Activated CD4-positive, alpha-beta T cell treated with anti-CD3 and anti-CD28 coated beads, Interleukin-2, amount 10 ng/mL, durations not matched to agents 24 days and 14 days (primary cell): ENCODE measurements at regions not wholly inside any gene's neighbourhood (a gene's known extent, or its start where the extent isn't known, plus 50 kb on each side); places are given as distances from the start of the nearest gene placed in this dataset.

ENCODE experiments used
- DNase-seq: peaks from one replicate; pipeline ENCODE4 v3.0.0; 2022
- H3K27ac Mint-ChIP-seq: one replicate; pipeline ENCODE4 v1.8.0; 2022; ENCODE audit warnings: mild to moderate bottlenecking, mixed read lengths
- H3K27me3 Mint-ChIP-seq: one replicate; pipeline ENCODE4 v1.8.0; 2022; ENCODE audit warnings: mixed read lengths
- H3K36me3 Mint-ChIP-seq: one replicate; pipeline ENCODE4 v1.8.0; 2022; ENCODE audit warnings: low read depth, mild to moderate bottlenecking, mixed read lengths
- H3K4me1 Mint-ChIP-seq: one replicate; pipeline ENCODE4 v1.8.0; 2021; ENCODE audit warnings: mixed read lengths
- H3K4me3 Mint-ChIP-seq: one replicate; pipeline ENCODE4 v1.8.0; 2022; ENCODE audit warnings: mild to moderate bottlenecking, moderate library complexity, mixed read lengths
- H3K9me3 Mint-ChIP-seq: one replicate; pipeline ENCODE4 v1.8.0; 2021; ENCODE audit warnings: mixed read lengths
- intact Hi-C: fragments of 100-400 bp; cut with micrococcal nuclease; formaldehyde crosslinking; loops from one replicate; pipeline ENCODE4 v1.15.1; 2023

DNA sequence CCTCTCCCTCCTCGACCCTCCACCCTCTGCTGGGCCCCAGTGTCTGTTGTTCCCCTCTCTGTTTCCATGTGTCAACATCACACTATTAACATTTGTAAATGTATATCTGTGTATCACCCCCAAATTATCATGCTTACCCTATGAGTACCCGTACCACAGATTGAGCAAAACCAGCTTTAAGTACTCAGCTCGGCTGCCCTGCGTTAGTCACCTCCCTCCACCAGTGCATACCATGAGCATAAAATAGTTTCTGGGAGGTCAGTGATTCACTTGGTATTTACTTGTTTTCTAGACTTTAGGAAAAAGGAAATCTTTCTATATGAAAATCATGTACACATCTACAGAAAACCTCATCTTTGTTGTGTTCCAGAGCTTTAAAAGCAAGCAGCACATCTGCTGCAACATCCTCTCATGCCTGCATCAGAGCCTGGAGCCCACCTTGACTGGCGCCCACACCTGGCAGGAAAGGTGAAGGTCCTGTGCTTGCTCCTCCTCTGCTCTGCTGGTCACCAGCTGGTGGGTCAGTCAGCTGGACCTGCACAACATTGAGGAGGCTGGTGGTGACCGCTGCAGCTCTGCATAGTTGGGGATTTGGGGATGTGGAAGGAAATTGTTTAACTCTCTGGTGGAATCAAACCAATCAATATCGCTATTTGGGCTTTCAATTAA lies 214.4 kb upstream of the KLF3 start:
- Mint-ChIP-seq H3K27me3 (peaks cover 4% of the 10 kb centered on the region), H3K27ac (no peak overlapping the region), H3K4me3 (no peak overlapping the region), H3K36me3 (peaks cover 4% of the 10 kb centered on the region), H3K9me3 (peaks cover 14% of the 10 kb centered on the region), H3K4me1 (peaks cover 18% of the 10 kb centered on the region)
- intact Hi-C loops: no loop called here
- DNase-seq: no peak

DNA sequence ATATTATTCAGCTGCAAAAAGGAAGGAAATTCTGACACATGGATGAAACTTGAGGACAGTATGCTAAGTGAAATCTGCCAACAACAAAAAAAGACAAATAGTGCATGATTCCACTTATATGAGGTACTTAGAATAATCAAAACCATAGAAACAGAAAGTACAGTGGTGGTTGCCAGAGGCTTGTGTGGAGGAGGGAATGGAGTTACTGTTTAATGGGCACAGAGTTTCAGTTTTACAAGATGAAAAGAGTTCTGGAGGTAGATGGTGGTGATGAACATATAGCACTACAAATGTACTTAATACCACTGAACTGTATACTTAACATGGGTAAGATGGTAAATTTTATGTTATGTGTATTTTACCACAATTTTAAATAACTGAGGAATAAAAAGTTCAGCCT lies 212.0 kb upstream of the KLF3 start:
- DNase-seq: no peak
- Mint-ChIP-seq H3K4me1 (peaks cover 32% of the 10 kb centered on the region), H3K27ac (no peak overlapping the region), H3K27me3 (peaks cover 5% of the 10 kb centered on the region), H3K9me3 (peaks cover 14% of the 10 kb centered on the region), H3K4me3 (no peak overlapping the region), H3K36me3 (peaks cover 4% of the 10 kb centered on the region)
- intact Hi-C loops: loop anchor here (1.0 kb wide), 1 partner anchor 72 kb away; no protein-coding TSS in a partner anchor

DNA sequence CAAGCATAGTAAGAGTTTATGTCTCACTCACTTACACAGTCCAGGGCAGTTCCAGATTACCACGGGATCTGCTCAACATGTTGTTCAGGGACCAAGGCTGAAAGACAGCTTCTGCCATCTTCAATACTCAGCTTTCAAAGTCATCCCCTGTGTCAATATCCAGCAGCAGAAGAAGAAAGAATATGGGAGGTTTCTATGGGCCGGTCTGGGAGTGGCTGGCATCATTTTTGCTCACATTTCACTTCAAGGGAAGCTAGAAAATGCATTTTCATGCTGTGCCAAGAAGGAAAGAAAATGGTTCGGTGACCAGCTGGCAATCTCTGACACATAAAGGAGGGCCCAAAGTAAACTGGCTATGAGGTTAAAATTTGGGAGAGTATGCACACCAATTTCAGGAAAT lies 211.5 kb upstream of the KLF3 start:
- Mint-ChIP-seq H3K4me1 (peaks cover 32% of the 10 kb centered on the region), H3K4me3 (no peak overlapping the region)
- intact Hi-C loops: loop anchor here (1.0 kb wide), 1 partner anchor 72 kb away; no protein-coding TSS in a partner anchor

DNA sequence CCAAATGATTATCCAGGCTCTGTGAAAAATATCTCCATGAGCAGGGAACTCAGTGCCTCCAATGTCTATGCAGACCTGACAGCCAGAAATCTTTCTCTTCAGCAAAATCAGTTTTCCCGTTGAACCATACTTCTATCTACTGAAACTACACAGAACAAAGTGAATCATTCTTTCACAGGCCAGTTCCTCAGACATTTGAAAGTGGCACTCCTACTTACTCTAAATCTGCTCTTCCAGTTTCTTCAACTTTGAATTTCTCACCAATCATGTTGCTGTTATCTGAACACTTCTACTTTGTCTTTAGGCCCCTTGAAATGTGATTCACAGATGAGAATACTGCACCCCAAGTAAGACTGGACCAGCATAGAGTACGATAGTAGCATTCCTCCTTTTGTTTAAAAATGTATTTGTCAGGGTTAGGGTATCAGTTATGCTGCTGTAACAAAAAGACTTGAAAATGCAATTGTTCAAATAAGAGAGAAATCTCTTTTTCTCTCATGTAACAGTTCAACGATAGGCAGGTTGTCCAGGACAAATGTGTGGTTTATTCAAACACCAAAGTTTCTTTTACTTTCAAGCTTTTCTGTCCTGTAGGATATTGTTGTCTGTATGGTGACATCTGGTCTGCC lies 210.6 kb upstream of the KLF3 start:
- H3K27ac Mint-ChIP-seq: no peak overlapping the region
- peaks cover 14% of the 10 kb centered on the region for H3K9me3 Mint-ChIP-seq
- H3K4me1 Mint-ChIP-seq: peaks cover 32% of the 10 kb centered on the region
- peaks cover 7% of the 10 kb centered on the region for H3K27me3 Mint-ChIP-seq
- no peak for DNase-seq
- intact Hi-C loops: no loop called here
- peaks cover 4% of the 10 kb centered on the region for H3K36me3 Mint-ChIP-seq
- no peak overlapping the region for H3K4me3 Mint-ChIP-seq

More for the DNA sequence above, 211.5 kb upstream of the KLF3 start:
- Mint-ChIP-seq H3K36me3 (peaks cover 4% of the 10 kb centered on the region), H3K27me3 (peaks cover 4% of the 10 kb centered on the region), H3K27ac (no peak overlapping the region), H3K9me3 (peaks cover 14% of the 10 kb centered on the region)
- no peak for DNase-seq

DNA sequence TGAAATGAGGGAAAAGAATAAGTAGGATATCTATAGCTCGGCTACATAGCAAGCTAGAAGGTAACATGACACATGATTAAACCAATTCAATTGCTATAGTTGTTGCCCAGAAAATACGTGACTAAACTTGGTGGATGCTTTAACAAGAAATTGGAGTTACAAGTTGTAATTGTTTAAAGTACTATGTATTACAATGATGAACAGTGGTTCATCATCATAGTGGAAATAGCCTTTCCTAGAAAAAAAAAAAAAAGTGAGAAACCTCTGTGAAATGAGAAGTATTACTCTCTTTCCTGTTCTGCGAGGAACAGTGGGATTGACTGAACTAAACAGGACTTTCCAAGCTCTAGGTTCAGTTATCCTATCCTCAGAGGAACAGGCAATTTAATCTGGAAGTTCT lies 209.7 kb upstream of the KLF3 start:
- Mint-ChIP-seq H3K27me3 (peaks cover 10% of the 10 kb centered on the region), H3K4me3 (no peak overlapping the region)

DNA sequence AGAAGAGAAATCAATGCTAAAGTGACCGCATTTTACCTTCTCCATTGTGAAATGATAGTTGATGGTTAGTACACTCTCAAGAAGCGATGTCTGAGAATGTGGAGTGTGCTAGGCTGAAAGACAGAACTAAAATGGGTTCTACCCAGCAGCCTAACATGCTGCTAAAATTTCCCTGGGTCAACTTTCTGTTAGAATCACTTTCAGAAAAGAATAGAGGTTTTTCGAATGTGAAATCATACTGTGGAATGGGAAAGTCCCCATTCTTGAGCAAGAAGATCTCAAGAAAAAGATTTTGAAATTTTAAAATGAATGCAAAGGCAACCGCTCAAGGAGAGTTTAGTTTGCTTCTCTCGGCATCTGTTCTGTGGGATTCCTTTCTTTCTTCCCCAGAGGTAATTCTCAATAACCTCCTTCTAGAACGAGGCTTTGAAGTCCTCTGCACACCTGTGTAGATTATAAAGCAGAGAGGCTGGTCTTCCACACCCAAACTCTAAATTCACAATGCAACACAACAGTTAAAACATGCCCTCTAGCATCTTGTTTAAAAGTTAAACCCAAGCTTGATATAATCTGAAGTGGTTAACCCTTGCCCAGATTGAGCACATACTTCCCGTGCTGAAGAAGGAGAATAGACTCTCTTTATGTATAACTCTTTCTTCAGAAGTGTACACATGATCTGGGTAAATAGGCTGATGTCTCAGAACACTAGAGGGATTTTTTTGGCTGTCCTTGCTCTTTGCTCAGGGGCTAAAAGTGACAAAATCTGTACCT lies 208.7 kb upstream of the KLF3 start:
- Mint-ChIP-seq H3K4me1 (peaks cover 32% of the 10 kb centered on the region), H3K9me3 (peaks cover 9% of the 10 kb centered on the region), H3K36me3 (peaks cover 4% of the 10 kb centered on the region), H3K4me3 (peak overlapping the region; percentile 21), H3K27me3 (peaks cover 16% of the 10 kb centered on the region), H3K27ac (peak overlapping the region; percentile 67)
- peak; percentile 62 for DNase-seq
- intact Hi-C loops: loop anchor here (2.0 to 5.0 kb wide), 3 partner anchors 118 to 212 kb away; no protein-coding TSS in a partner anchor

More for the DNA sequence above, 209.7 kb upstream of the KLF3 start:
- no peak overlapping the region for H3K27ac Mint-ChIP-seq
- intact Hi-C loops: loop anchor here (2.0 kb wide), 1 partner anchor 143 kb away; no protein-coding TSS in a partner anchor
- H3K36me3 Mint-ChIP-seq: peaks cover 4% of the 10 kb centered on the region
- H3K9me3 Mint-ChIP-seq: peaks cover 13% of the 10 kb centered on the region
- no peak for DNase-seq
- H3K4me1 Mint-ChIP-seq: peaks cover 32% of the 10 kb centered on the region

DNA sequence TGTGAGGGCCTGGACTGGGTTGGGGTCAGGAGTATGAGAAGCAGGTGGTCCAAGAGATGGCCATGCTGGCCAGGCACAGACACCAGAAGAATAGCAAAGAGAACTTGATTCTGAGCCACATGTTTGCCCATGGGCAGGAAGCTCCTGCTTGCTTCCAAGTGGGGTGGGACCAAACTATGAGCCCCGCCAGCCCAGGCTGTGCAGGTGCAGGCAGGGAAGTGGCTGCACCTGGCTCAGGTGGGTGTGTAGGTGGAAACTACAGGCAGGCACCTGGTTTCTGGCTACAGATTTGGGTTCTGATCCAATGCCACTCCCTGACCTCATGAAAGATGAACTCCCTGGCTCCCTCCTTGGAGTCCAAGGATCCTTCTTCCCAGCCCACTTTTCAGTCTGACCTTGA lies 207.9 kb upstream of the KLF3 start:
- peaks cover 32% of the 10 kb centered on the region for H3K4me1 Mint-ChIP-seq
- H3K9me3 Mint-ChIP-seq: peaks cover 10% of the 10 kb centered on the region
- no peak overlapping the region for H3K4me3 Mint-ChIP-seq
- DNase-seq: no peak
- peaks cover 4% of the 10 kb centered on the region for H3K36me3 Mint-ChIP-seq
- intact Hi-C loops: loop anchor here (5.0 kb wide), 2 partner anchors 119 to 211 kb away; no protein-coding TSS in a partner anchor
- H3K27ac Mint-ChIP-seq: no peak overlapping the region
- H3K27me3 Mint-ChIP-seq: peaks cover 18% of the 10 kb centered on the region

DNA sequence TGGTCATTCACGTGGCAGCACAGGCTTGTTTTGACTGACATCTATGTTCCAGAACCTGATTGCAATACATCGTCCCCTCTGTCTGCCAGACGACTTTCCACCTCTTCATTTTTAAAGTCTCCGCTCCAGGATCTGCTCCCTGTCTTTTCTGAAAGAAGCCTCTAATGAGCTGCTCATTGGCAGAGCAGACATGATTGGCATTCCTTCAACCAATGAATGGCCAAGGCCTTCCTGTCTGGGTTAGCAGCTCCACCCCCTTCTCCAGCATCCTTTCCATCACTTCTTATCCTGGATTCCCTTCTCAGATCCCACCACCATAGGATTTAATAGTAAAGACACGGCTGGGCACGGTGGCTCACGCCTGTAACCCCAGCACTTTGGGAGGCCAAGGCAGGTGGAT lies 202.7 kb upstream of the KLF3 start:
- H3K4me1 Mint-ChIP-seq: peaks cover 5% of the 10 kb centered on the region
- H3K4me3 Mint-ChIP-seq: no peak overlapping the region
- DNase-seq: no peak
- peaks cover 15% of the 10 kb centered on the region for H3K9me3 Mint-ChIP-seq
- intact Hi-C loops: no loop called here
- H3K27me3 Mint-ChIP-seq: peaks cover 16% of the 10 kb centered on the region
- no peak overlapping the region for H3K27ac Mint-ChIP-seq
- H3K36me3 Mint-ChIP-seq: no peaks in the 10 kb centered on the region

DNA sequence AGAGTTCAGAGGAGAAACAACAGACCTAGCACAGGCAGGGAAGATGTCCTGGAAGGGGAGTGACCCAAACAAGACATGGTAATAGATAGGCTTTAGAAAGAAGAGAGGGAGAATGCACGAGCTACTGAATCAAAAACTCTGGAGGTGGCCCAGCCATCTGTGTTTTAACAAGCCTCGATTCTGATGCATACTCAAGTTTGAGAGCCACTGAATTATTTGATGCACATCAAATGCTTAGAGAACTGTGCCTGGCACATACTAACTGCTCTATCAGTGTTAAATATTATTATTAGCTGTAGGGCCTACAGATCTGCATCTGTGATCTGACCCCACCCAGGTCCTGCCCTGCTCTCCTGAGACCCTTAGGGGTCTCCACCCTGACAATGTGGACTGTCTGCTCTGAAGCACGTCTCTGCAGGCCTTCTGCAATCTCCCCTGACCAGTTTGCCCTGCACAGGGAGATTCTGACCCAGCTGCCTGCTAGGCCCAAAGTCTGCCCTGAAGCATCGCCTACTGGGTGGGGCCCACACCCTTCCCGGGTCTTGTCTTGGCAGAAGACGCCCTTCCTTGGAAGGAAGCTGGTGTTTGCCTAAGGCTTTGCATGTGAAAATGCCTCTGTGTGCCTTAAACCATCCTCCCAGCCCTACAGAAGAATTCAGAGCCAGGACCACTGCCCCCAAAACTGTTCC lies 201.5 kb upstream of the KLF3 start:
- intact Hi-C loops: no loop called here
- H3K27me3 Mint-ChIP-seq: peaks cover 15% of the 10 kb centered on the region
- no peak overlapping the region for H3K4me3 Mint-ChIP-seq
- H3K9me3 Mint-ChIP-seq: peaks cover 21% of the 10 kb centered on the region
- DNase-seq: no peak
- H3K27ac Mint-ChIP-seq: no peak overlapping the region
- peaks cover 4% of the 10 kb centered on the region for H3K36me3 Mint-ChIP-seq
- H3K4me1 Mint-ChIP-seq: peaks cover 5% of the 10 kb centered on the region

DNA sequence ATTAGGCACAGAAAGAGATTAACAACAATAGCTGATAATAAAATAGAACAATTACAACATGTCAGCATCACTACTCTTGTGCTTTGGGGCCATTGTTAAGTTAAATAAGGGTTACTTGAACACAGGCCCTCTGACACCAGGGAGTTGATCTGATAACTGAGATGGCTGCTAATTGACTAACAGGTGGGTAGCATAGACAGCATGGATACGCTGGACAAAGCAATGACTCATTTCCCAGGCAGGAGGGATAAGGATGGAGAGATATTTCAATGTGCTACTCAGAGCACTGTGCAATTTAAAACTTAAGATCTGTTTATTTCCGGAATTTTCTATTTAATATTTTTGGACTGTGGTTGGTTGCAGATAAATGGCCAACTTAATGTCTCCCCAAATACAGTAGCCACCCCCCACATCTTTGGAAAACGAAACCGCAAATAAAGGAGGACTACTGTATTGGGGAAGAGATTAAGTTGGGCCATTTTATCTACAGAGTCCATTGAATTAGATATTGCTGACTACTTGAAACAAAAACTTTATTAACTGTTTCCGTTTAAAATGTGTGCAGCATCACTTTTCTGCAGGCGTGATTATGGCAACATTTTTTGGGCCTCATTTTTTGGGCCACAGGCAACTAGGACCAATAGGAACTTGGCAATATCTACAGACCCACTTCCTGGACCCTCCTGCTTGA lies 200.6 kb upstream of the KLF3 start:
- peaks cover 23% of the 10 kb centered on the region for H3K9me3 Mint-ChIP-seq
- peaks cover 12% of the 10 kb centered on the region for H3K27me3 Mint-ChIP-seq
- intact Hi-C loops: no loop called here
- peaks cover 4% of the 10 kb centered on the region for H3K36me3 Mint-ChIP-seq
- H3K4me3 Mint-ChIP-seq: no peak overlapping the region
- DNase-seq: no peak
- H3K4me1 Mint-ChIP-seq: peaks cover 5% of the 10 kb centered on the region
- H3K27ac Mint-ChIP-seq: no peak overlapping the region

DNA sequence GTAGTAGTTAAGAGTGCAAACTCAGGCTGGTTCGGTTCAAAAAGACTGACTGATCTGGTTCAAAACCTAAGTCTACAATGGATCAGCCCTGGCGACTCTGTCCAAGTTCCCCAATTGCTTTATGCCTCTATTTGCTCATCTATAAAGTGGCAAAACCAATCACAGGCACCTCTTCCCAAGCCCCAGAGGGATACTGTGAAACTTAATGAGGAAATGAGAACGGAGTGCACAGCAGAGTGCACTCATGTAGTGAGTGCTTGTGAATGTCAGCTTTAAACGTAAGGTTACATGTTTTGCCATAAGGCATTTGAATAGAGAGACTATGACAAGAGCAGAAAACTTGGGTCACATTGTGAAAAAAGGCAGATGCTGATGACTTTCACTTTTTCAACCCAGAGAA lies 199.7 kb upstream of the KLF3 start:
- H3K4me1 Mint-ChIP-seq: peaks cover 5% of the 10 kb centered on the region
- DNase-seq: no peak
- peaks cover 28% of the 10 kb centered on the region for H3K9me3 Mint-ChIP-seq
- intact Hi-C loops: no loop called here
- H3K36me3 Mint-ChIP-seq: peaks cover 4% of the 10 kb centered on the region
- no peak overlapping the region for H3K27ac Mint-ChIP-seq
- peaks cover 8% of the 10 kb centered on the region for H3K27me3 Mint-ChIP-seq
- no peak overlapping the region for H3K4me3 Mint-ChIP-seq

DNA sequence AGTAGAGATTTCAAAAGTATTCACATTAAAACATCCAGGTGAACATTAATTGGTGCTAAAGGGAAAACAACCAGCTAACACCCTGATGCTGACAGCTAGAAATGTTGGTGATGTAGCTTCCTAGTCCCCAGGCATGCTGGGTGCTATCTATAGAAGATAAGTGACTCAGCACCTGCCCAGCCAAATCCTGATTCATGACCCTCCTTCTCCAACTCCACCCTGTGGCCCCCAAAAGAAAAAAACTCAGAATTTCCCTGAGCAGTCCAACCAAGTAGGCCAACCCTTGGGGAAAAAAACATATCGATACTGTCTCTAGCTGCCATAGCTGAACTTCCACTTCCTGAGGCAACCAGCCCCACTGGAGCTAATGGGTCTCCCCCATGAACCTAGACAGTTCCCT lies 197.6 kb upstream of the KLF3 start:
- Mint-ChIP-seq H3K27me3 (peaks cover 2% of the 10 kb centered on the region), H3K4me1 (peaks cover 5% of the 10 kb centered on the region), H3K27ac (no peak overlapping the region), H3K36me3 (peaks cover 7% of the 10 kb centered on the region), H3K9me3 (peaks cover 24% of the 10 kb centered on the region), H3K4me3 (no peak overlapping the region)
- intact Hi-C loops: no loop called here
- DNase-seq: no peak

DNA sequence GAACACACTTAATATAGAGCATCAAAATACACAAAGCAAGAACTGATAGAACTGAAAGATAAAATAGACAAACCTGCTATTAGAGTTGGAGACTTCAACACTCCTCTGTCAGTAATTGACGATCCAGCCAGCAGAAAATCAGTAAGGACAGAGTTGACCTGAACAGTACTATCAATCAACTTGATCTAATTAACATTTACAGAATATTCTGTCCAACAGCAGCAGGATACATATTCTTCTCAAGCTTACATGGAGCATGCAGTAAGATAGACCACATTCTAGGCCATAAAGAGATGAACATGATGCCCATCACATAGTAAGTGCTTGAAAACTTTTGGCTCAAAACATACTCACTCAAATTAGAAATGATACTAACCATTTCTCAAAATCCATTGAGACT lies 196.7 kb upstream of the KLF3 start:
- no peak for DNase-seq
- H3K27me3 Mint-ChIP-seq: peaks cover 4% of the 10 kb centered on the region
- peaks cover 7% of the 10 kb centered on the region for H3K36me3 Mint-ChIP-seq
- H3K4me3 Mint-ChIP-seq: no peak overlapping the region
- intact Hi-C loops: no loop called here
- no peak overlapping the region for H3K27ac Mint-ChIP-seq
- peaks cover 23% of the 10 kb centered on the region for H3K9me3 Mint-ChIP-seq
- peaks cover 5% of the 10 kb centered on the region for H3K4me1 Mint-ChIP-seq
